ENCODE measurements at regions not wholly inside any gene's neighbourhood (a gene's known extent, or its start where the extent isn't known, plus 50 kb on each side); places are given as distances from the start of the nearest gene placed in this dataset.

GRCh38 chr5:61824396-61824795, 481.6 kb upstream of the KIF2A start:
- H3K4me3 ChIP-seq (ENCODE audit: low read depth, low read length): no peak overlapping the region
- DNase-seq (ENCODE audit: low read depth): no peak

GRCh38 chr5:61827445-61827975, 478.5 kb upstream of the KIF2A start:
- no peak for TF ChIP-seq CTCF (IDR thresholded peaks at IDR 0.05; ENCODE audit: insufficient read depth, low read length)
- no peak for DNase-seq (ENCODE audit: low read depth)
- H3K4me3 ChIP-seq (ENCODE audit: low read depth, low read length): no peak overlapping the region

More at GRCh38 chr5:61824396-61824795, 481.6 kb upstream of the KIF2A start:
- no peak for TF ChIP-seq CTCF (IDR thresholded peaks at IDR 0.05; ENCODE audit: insufficient read depth, low read length)

- no peak overlapping the region for H3K4me3 ChIP-seq (ENCODE audit: low read depth, low read length)
- TF ChIP-seq CTCF (IDR thresholded peaks at IDR 0.05; ENCODE audit: insufficient read depth, low read length): no peak
- no peak for DNase-seq (ENCODE audit: low read depth)
These were observed 477.1 kb upstream of the KIF2A start for GRCh38 chr5:61828856-61829255.

GRCh38 chr5:61831736-61832135, 474.3 kb upstream of the KIF2A start:
- DNase-seq (ENCODE audit: low read depth): no peak
- no peak for TF ChIP-seq CTCF (IDR thresholded peaks at IDR 0.05; ENCODE audit: insufficient read depth, low read length)

GRCh38 chr5:61837788-61838187, 468.2 kb upstream of the KIF2A start:
- H3K4me3 ChIP-seq (ENCODE audit: low read depth, low read length): no peak overlapping the region
- DNase-seq (ENCODE audit: low read depth): no peak
- TF ChIP-seq CTCF (IDR thresholded peaks at IDR 0.05; ENCODE audit: insufficient read depth, low read length): no peak

More at GRCh38 chr5:61831736-61832135, 474.3 kb upstream of the KIF2A start:
- H3K4me3 ChIP-seq (ENCODE audit: low read depth, low read length): no peak overlapping the region

- DNase-seq (ENCODE audit: low read depth): no peak
- H3K4me3 ChIP-seq (ENCODE audit: low read depth, low read length): no peak overlapping the region
- no peak for TF ChIP-seq CTCF (IDR thresholded peaks at IDR 0.05; ENCODE audit: insufficient read depth, low read length)
These were observed 465.6 kb upstream of the KIF2A start for GRCh38 chr5:61840361-61840760.

- TF ChIP-seq CTCF (IDR thresholded peaks at IDR 0.05; ENCODE audit: insufficient read depth, low read length): no peak
- no peak overlapping the region for H3K4me3 ChIP-seq (ENCODE audit: low read depth, low read length)
- DNase-seq (ENCODE audit: low read depth): no peak
These were observed 463.2 kb upstream of the KIF2A start for GRCh38 chr5:61842840-61843239.

All from fibroblast of the aortic adventitia (primary cell).